HEK293T (cell line): ENCODE measurements at regions not wholly inside any gene's neighbourhood (a gene's known extent, or its start where the extent isn't known, plus 50 kb on each side); places are given as distances from the start of the nearest gene placed in this dataset.

Source experiments
- BHLHE40 ChIP-seq: fragments of 450-650 bp; IDR thresholded peaks from 2 replicates; pipeline ENCODE4 v1.6.1; 2016; ENCODE audit warnings: mild to moderate bottlenecking, moderate library complexity, borderline replicate concordance
- ELF4 ChIP-seq: fragments of 450-650 bp; IDR thresholded peaks from 2 replicates; pipeline ENCODE4 v1.6.1; 2017; ENCODE audit warnings: antibody characterized with exemption
- FOXA1 ChIP-seq: fragments of 450-650 bp; IDR thresholded peaks from 2 replicates; pipeline ENCODE4 v1.6.1; 2016; ENCODE audit warnings: mild to moderate bottlenecking
- FOXK2 ChIP-seq: fragments of 450-650 bp; IDR thresholded peaks from 2 replicates; pipeline ENCODE4 v1.6.1; 2016; ENCODE audit warnings: mild to moderate bottlenecking
- FOXM1 ChIP-seq: fragments of 450-650 bp; IDR thresholded peaks from 2 replicates; pipeline ENCODE4 v1.6.1; 2017; ENCODE audit warnings: mild to moderate bottlenecking, borderline replicate concordance
- L3MBTL2 ChIP-seq: fragments of 450-650 bp; conservative IDR thresholded peaks from 2 replicates; pipeline ENCODE4 v1.6.1; 2016; ENCODE audit warnings: mild to moderate bottlenecking
- LEF1 ChIP-seq: fragments of 450-650 bp; IDR thresholded peaks from 2 replicates; pipeline ENCODE4 v1.6.1; 2017; ENCODE audit warnings: mild to moderate bottlenecking, borderline replicate concordance
- SP1 ChIP-seq: fragments of 450-650 bp; IDR thresholded peaks from 2 replicates; pipeline ENCODE4 v1.6.1; 2017
- SUZ12 ChIP-seq: fragments of 450-650 bp; IDR thresholded peaks from 2 replicates; pipeline ENCODE4 v1.6.1; 2016; ENCODE audit warnings: mild to moderate bottlenecking
- TARDBP ChIP-seq: fragments of 450-650 bp; IDR thresholded peaks from 2 replicates; pipeline ENCODE4 v1.6.1; 2016
- ZNF384 ChIP-seq: fragments of 450-650 bp; IDR thresholded peaks from 2 replicates; pipeline ENCODE4 v1.6.1; 2016

- TF ChIP-seq ELF4, result no peak
- no peak for TF ChIP-seq LEF1
- TF ChIP-seq BHLHE40, result no peak
- TF ChIP-seq SP1, result no peak
- no peak for TF ChIP-seq FOXM1
- TF ChIP-seq ZNF384, result no peak
- TF ChIP-seq TARDBP, result no peak
- no peak for TF ChIP-seq SUZ12
- no peak for TF ChIP-seq FOXA1
- no peak for TF ChIP-seq L3MBTL2
- no peak for TF ChIP-seq FOXK2
These were observed 240.8 kb upstream of the CNTN6 start for GRCh38 chr3:852033-852432.
